Activated CD4-positive, alpha-beta T cell treated with anti-CD3 and anti-CD28 coated beads, Interleukin-2, amount 50 U/mL, for 16 hours (primary cell): ENCODE measurements at regions not wholly inside any gene's neighbourhood (a gene's known extent, or its start where the extent isn't known, plus 50 kb on each side); places are given as distances from the start of the nearest gene placed in this dataset.

Source experiments
- DNase-seq: peaks from one replicate; pipeline ENCODE4 v3.0.0-alpha.2; 2020

DNA sequence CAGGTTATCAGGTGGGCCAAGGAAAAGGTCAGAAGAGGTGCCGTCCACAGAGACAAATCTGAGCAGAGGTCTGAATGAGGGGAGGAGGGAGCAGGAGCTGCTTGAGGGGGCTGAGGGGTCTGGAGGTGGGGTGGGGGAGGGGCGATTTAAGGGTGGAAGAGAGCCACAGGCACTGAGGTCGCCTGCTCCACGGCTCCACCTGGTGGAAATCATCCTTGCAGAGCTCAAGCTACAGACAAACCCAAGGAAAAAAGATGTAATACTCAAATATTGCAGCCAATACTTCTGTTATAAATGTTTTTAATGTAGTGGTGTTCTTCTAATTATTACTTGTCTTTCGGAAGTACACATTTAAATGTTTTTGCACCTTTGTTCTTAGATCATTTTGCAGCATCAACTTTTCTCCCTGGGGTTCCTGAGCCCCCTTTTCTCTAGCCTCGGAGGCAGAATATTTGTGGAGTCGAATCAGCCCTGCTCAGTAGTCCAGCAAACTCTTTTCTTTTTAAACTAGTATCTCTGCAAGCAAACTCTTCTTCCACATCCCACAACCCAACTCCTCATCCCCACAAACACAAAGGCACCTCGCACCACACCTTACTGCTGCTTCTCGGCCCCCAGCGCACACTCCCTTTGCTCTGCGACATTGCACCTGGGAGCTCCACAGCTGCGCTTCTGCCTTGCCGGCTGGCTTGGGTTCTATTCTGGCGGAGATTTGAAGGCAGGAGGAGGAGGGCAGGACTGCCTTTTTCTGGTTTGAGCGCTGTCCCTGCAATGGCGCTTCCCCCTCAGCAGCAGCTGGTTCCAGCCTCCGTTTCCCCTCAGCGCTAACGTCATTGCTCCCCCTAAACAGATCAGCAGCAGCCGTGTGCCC, 51.0 kb upstream of the TFAP2A start:
- DNase-seq: peak; percentile 25
